Upper lobe of left lung (tissue), 6 donors: ENCODE measurements at regions not wholly inside any gene's neighbourhood (a gene's known extent, or its start where the extent isn't known, plus 50 kb on each side); places are given as distances from the start of the nearest gene placed in this dataset.

Source experiments
- ATAC-seq, 2 donors: fragments of 200-7000 bp; cut with Tn5 transposase; one replicate each; pipeline ENCODE4 v1.9.1; 2022; ENCODE audit warnings: mild to moderate bottlenecking in 2 of 2, moderate library complexity in 2 of 2; ENCODE audit not compliant: low FRiP score in 2 of 2
- DNase-seq, 2 donors: peaks; one replicate each; pipeline ENCODE4 v3.0.0-alpha.2; 2019 to 2020
- H3K27ac ChIP-seq, 4 donors: fragments of 200-600 bp; sonication (generic); one replicate each; pipeline ENCODE4 v1.5.1; 2016 to 2019
- H3K27me3 ChIP-seq, 4 donors: fragments of 200-600 bp; sonication (generic); one replicate each; pipeline ENCODE4 v1.5.1; 2017 to 2019
- H3K36me3 ChIP-seq, 4 donors: fragments of 200-600 bp; sonication (generic); one replicate each; pipeline ENCODE4 v1.5.1; 2016 to 2019
- H3K4me1 ChIP-seq, 4 donors: fragments of 200-600 bp; sonication (generic); one replicate each; pipeline ENCODE4 v1.5.1; 2018 to 2019
- H3K4me3 ChIP-seq, 4 donors: fragments of 200-600 bp; sonication (generic); one replicate each; pipeline ENCODE4 v1.5.1; 2017 to 2019; ENCODE audit warnings: mild to moderate bottlenecking in 2 of 4, moderate library complexity in 1 of 4
- H3K9me3 ChIP-seq, 4 donors: fragments of 200-600 bp; sonication (generic); one replicate each; pipeline ENCODE4 v1.5.1; 2018 to 2019
- CTCF ChIP-seq, 6 experiments: fragments of 450-650 bp in 4 of 6; fragments of 200-600 bp in 2 of 6; sonication (generic) in 2 of 6; IDR thresholded peaks; one replicate each; pipeline ENCODE4 v1.5.1; 2016 to 2019; ENCODE audit warnings: antibody characterized with exemption in 6 of 6
- EP300 ChIP-seq, 4 donors: sonication (generic); formaldehyde crosslinking; IDR thresholded peaks; one replicate each; pipeline ENCODE4 v1.5.1; 2017; ENCODE audit warnings: antibody characterized with exemption in 4 of 4, control low read depth in 2 of 4
- POLR2A ChIP-seq, 4 donors: fragments of 450-650 bp; IDR thresholded peaks; one replicate each; pipeline ENCODE4 v1.5.1; 2016 to 2017; ENCODE audit warnings: antibody characterized with exemption in 4 of 4, mild to moderate bottlenecking in 2 of 4
- POLR2AphosphoS5 ChIP-seq, 2 donors: sonication (generic); formaldehyde crosslinking; IDR thresholded peaks; one replicate each; pipeline ENCODE4 v1.5.1; 2017; ENCODE audit warnings: antibody characterized with exemption in 2 of 2
- WGBS, 2 donors: methylation state at CpG; one replicate each; pipeline ENCODE4 v1.1.5; 2017 to 2018; 5-methylcytosine and 5-hydroxymethylcytosine counted together
- donor health status: DM: no; HTN: no; CAD: no; lungs with moderate emphysema.
- donor health status: DM: no; HTN: yes; CAD: no; lungs with severe emphysema.

DNA sequence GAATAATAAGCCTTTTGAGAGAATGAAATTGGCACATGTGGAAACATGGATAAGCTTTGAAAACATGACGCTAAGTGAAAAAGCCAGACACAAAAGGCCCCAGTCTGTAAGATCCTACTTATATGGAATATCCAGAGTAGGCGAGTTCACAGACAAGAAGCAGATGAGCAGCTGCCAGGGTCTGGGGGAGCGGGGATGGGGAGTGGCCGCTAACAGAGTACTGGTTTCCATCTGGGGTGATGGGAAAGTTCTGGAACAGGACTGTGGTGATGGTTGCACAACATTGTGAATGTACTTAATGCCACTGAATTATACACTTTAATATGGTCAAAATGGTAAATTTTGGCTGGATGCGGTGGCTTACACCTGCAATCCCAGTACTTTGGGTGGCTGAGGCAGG is 126.5 kb downstream of the SPATA19 start:
- Histone ChIP-seq H3K27ac (no peak overlapping the region), H3K4me1 (peaks cover 0 to 3% (median 0%) of the 10 kb centered on the region in 4 donors), H3K27me3 (no peaks in the 10 kb centered on the region), H3K4me3 (no peak overlapping the region), H3K9me3 (no peaks in the 10 kb centered on the region), H3K36me3 (no peaks in the 10 kb centered on the region)
- TF ChIP-seq POLR2A (IDR thresholded peaks at IDR 0.05) (no peak), CTCF (IDR thresholded peaks at IDR 0.05) (no peak), EP300 (IDR thresholded peaks at IDR 0.05) (no peak), POLR2AphosphoS5 (IDR thresholded peaks at IDR 0.05) (no peak)
- no peak for ATAC-seq
- no peak for DNase-seq
- WGBS, 2 donors = 85 to 93% methylated on average over 5 of the region's 5 CpGs

GRCh38 chr11:133718238-133718637 is 127.1 kb downstream of the SPATA19 start:
- no peak for ATAC-seq
- peak in 1 of 2 donors; percentile 29 for DNase-seq
- H3K4me3 ChIP-seq = no peak overlapping the region
- H3K9me3 ChIP-seq = no peaks in the 10 kb centered on the region
- no peaks in the 10 kb centered on the region for H3K36me3 ChIP-seq
- peaks cover 0 to 3% (median 0%) of the 10 kb centered on the region in 4 donors for H3K4me1 ChIP-seq
- no peak for TF ChIP-seq EP300 (IDR thresholded peaks at IDR 0.05)
- TF ChIP-seq CTCF (IDR thresholded peaks at IDR 0.05) = no peak
- TF ChIP-seq POLR2A (IDR thresholded peaks at IDR 0.05) = no peak
- TF ChIP-seq POLR2AphosphoS5 (IDR thresholded peaks at IDR 0.05) = no peak
- no peaks in the 10 kb centered on the region for H3K27me3 ChIP-seq
- 70 to 86% methylated on average over 5 to 7 of the region's 7 CpGs for WGBS, 2 donors
- H3K27ac ChIP-seq = no peak overlapping the region

DNA sequence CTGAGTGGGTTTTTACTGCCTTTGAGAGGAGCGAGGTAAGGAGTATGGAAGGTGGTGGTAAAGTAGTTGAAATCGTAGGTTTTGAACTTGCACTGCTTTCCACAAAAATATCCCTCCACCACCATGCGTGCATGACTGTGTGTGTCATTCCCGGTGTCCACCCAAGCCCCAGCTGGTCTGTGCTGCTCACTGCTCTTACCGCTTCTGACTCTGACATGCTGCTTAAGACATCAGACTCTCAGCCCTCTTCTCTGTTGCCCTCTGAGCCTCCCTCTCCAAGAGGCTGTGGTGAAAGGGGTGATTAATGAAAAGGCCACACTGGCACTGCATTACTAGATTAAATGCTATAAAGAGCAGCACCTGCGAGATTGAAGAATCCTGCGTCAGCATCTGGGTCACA is 128.7 kb downstream of the SPATA19 start:
- Histone ChIP-seq H3K27ac (no peak overlapping the region), H3K4me3 (no peak overlapping the region), H3K9me3 (no peaks in the 10 kb centered on the region), H3K4me1 (no peaks in the 10 kb centered on the region), H3K36me3 (no peaks in the 10 kb centered on the region), H3K27me3 (no peaks in the 10 kb centered on the region)
- ATAC-seq = no peak
- WGBS, 2 donors = 82 to 90% methylated on average over 7 of the region's 7 CpGs
- TF ChIP-seq POLR2A (IDR thresholded peaks at IDR 0.05) (no peak), EP300 (IDR thresholded peaks at IDR 0.05) (no peak), CTCF (IDR thresholded peaks at IDR 0.05) (no peak), POLR2AphosphoS5 (IDR thresholded peaks at IDR 0.05) (no peak)
- no peak for DNase-seq

- H3K4me1 ChIP-seq = no peaks in the 10 kb centered on the region
- H3K4me3 ChIP-seq = no peak overlapping the region
- no peaks in the 10 kb centered on the region for H3K9me3 ChIP-seq
- no peaks in the 10 kb centered on the region for H3K36me3 ChIP-seq
- ATAC-seq = no peak
- no peak for DNase-seq
- TF ChIP-seq CTCF (IDR thresholded peaks at IDR 0.05) (no peak), POLR2A (IDR thresholded peaks at IDR 0.05) (no peak), EP300 (IDR thresholded peaks at IDR 0.05) (no peak), POLR2AphosphoS5 (IDR thresholded peaks at IDR 0.05) (no peak)
- WGBS, 2 donors = 79 to 84% methylated on average over 7 of the region's 7 CpGs
- H3K27me3 ChIP-seq = no peaks in the 10 kb centered on the region
- no peak overlapping the region for H3K27ac ChIP-seq
Observed at GRCh38 chr11:133715602-133716001, 129.7 kb downstream of the SPATA19 start.
